WTC11 (cell line): ENCODE measurements at regions not wholly inside any gene's neighbourhood (a gene's known extent, or its start where the extent isn't known, plus 50 kb on each side); places are given as distances from the start of the nearest gene placed in this dataset.

Experiments
- ATAC-seq: fragments of 200-7000 bp; cut with Tn5 transposase; 2 replicates; pipeline ENCODE4 v1.10.0; 2021; ENCODE audit warnings: mild to moderate bottlenecking, moderate library complexity
- CTCF ChIA-PET: fragments of 300-600 bp; sonication (Branson Sonifier 250); formaldehyde crosslinking; loops from one replicate; lab custom pipeline; 2021; ENCODE audit warnings: antibody characterized with exemption; lab: Charles Lee
- POLR2A ChIA-PET: fragments of 350-600 bp; sonication (Branson Sonifier 250); formaldehyde crosslinking; loops from one replicate; lab custom pipeline; 2021; ENCODE audit warnings: antibody characterized with exemption; lab: Charles Lee
- DNase-seq: peaks from one replicate; pipeline ENCODE4 v3.0.0; 2021; ENCODE audit warnings: low spot score
- H3K27ac Mint-ChIP-seq: 2 replicates; pipeline ENCODE4 v1.8.0; 2021; ENCODE audit warnings: mixed read lengths
- H3K27me3 Mint-ChIP-seq: 2 replicates; pipeline ENCODE4 v1.8.0; 2021; ENCODE audit warnings: low read depth, mild to moderate bottlenecking, moderate library complexity, mixed read lengths
- H3K36me3 Mint-ChIP-seq: 2 replicates; pipeline ENCODE4 v1.8.0; 2021; ENCODE audit warnings: mixed read lengths
- H3K4me1 Mint-ChIP-seq: 2 replicates; pipeline ENCODE4 v1.8.0; 2022; ENCODE audit warnings: mixed read lengths
- H3K4me3 Mint-ChIP-seq: 2 replicates; pipeline ENCODE4 v1.8.0; 2021; ENCODE audit warnings: mild to moderate bottlenecking, moderate library complexity, mixed read lengths
- H3K9me3 Mint-ChIP-seq: 2 replicates; pipeline ENCODE4 v1.8.0; 2021; ENCODE audit warnings: mixed read lengths
- CREM ChIP-seq: sonication (generic); formaldehyde crosslinking; IDR thresholded peaks from 2 replicates; pipeline ENCODE4 v1.8.1; 2022; ENCODE audit warnings: mild to moderate bottlenecking, missing genetic modification reagents, moderate library complexity
- EMX1 ChIP-seq: fragments of 250-450 bp; sonication (Bioruptor Pico); IDR thresholded peaks from 2 replicates; pipeline ENCODE4 v1.8.0; 2021; ENCODE audit warnings: mild to moderate bottlenecking
- FOXJ3 ChIP-seq: sonication (generic); formaldehyde crosslinking; IDR thresholded peaks from 2 replicates; pipeline ENCODE4 v1.9.0; 2021; ENCODE audit warnings: missing genetic modification reagents, mild to moderate bottlenecking, borderline replicate concordance
- GABPB1 ChIP-seq: sonication (generic); formaldehyde crosslinking; IDR thresholded peaks from 2 replicates; pipeline ENCODE4 v1.8.1; 2023; ENCODE audit warnings: mild to moderate bottlenecking, missing genetic modification reagents
- HMGA2 ChIP-seq: fragments of 250-450 bp; sonication (Bioruptor Pico); IDR thresholded peaks from 2 replicates; pipeline ENCODE4 v1.4.0; 2021; ENCODE audit warnings: mild to moderate bottlenecking, moderate library complexity
- IRF2 ChIP-seq: sonication (generic); formaldehyde crosslinking; IDR thresholded peaks from 2 replicates; pipeline ENCODE4 v1.8.0; 2022; ENCODE audit warnings: low read depth, missing genetic modification reagents, borderline replicate concordance
- JUN ChIP-seq: sonication (generic); formaldehyde crosslinking; IDR thresholded peaks from 2 replicates; pipeline ENCODE4 v1.8.0; 2023; ENCODE audit warnings: mild to moderate bottlenecking, missing genetic modification reagents
- NFE2L1 ChIP-seq: sonication (generic); formaldehyde crosslinking; IDR thresholded peaks from 2 replicates; pipeline ENCODE4 v1.8.1; 2023; ENCODE audit warnings: missing genetic modification reagents
- OVOL2 ChIP-seq: fragments of 250-450 bp; sonication (Bioruptor Pico); IDR thresholded peaks from 2 replicates; pipeline ENCODE4 v1.9.0; 2021; ENCODE audit warnings: mild to moderate bottlenecking, borderline replicate concordance
- PRRX2 ChIP-seq: fragments of 250-450 bp; sonication (Bioruptor Pico); IDR thresholded peaks from 2 replicates; pipeline ENCODE4 v1.8.0; 2021; ENCODE audit warnings: mild to moderate bottlenecking
- RELA ChIP-seq: sonication (generic); formaldehyde crosslinking; IDR thresholded peaks from 2 replicates; pipeline ENCODE4 v1.8.1; 2022; ENCODE audit warnings: missing genetic modification reagents, mild to moderate bottlenecking, borderline replicate concordance
- SP1 ChIP-seq: sonication (generic); formaldehyde crosslinking; conservative IDR thresholded peaks from 2 replicates; pipeline ENCODE4 v1.8.1; 2022; ENCODE audit warnings: missing genetic modification reagents
- TCF7 ChIP-seq: sonication (generic); formaldehyde crosslinking; IDR thresholded peaks from 2 replicates; pipeline ENCODE4 v1.8.0; 2022; ENCODE audit warnings: mild to moderate bottlenecking, low read depth, missing genetic modification reagents, moderate library complexity
- ZNF396 ChIP-seq: fragments of 250-450 bp; sonication (Bioruptor Pico); IDR thresholded peaks from 2 replicates; pipeline ENCODE4 v1.8.0; 2021; ENCODE audit warnings: mild to moderate bottlenecking, moderate library complexity, borderline replicate concordance
- TF ChIP-seq, protein P1 (sequence below): fragments of 250-450 bp; sonication (Bioruptor Pico); IDR thresholded peaks from 2 replicates; pipeline ENCODE4 v1.9.0; 2021; ENCODE audit warnings: moderate library complexity, mild to moderate bottlenecking, inconsistent platforms, borderline replicate concordance
- TF ChIP-seq, protein P2 (sequence below): sonication (generic); formaldehyde crosslinking; IDR thresholded peaks from 2 replicates; pipeline ENCODE4 v1.8.1; 2022; ENCODE audit warnings: mild to moderate bottlenecking, missing genetic modification reagents, moderate library complexity, borderline replicate concordance
- TF ChIP-seq, protein P3 (sequence below): fragments of 200-600 bp; IDR thresholded peaks from 2 replicates; pipeline ENCODE4 v1.8.0; 2022; ENCODE audit warnings: antibody characterized with exemption
- TF ChIP-seq, protein P4 (sequence below): fragments of 250-450 bp; sonication (Bioruptor Pico); IDR thresholded peaks from 2 replicates; pipeline ENCODE4 v1.8.0; 2021; ENCODE audit warnings: mild to moderate bottlenecking
- TF ChIP-seq, protein P5 (sequence below): sonication (generic); formaldehyde crosslinking; IDR thresholded peaks from 2 replicates; pipeline ENCODE4 v1.8.1; 2022; ENCODE audit warnings: low read depth, missing genetic modification reagents, borderline replicate concordance
- TF ChIP-seq, protein P6 (sequence below): sonication (generic); formaldehyde crosslinking; IDR thresholded peaks from 2 replicates; pipeline ENCODE4 v1.8.0; 2022; ENCODE audit warnings: mild to moderate bottlenecking, missing genetic modification reagents

DNA sequence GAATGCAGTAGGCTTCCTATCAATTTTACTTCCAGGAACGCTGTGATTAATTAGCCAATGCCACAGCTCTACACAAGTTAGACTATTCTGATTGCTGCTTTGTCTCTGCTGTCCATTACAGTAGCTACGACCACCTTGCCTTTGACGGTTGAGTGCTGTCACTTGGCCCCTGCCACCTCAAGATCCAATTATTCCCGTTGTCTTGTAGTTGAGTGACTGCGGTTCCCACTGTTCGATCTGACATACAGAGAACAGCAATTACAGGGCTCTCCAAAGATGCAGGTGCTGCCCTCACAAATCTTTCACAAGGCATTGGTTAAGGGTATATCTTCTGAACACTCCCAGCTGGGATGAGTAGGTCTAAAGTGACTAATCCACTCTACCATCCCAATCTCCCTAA lies 393.4 kb upstream of the KIF2A start:
- peaks cover 32% of the 10 kb centered on the region for H3K9me3 Mint-ChIP-seq
- no peak overlapping the region for H3K4me3 Mint-ChIP-seq
- no peaks in the 10 kb centered on the region for H3K4me1 Mint-ChIP-seq
- H3K27me3 Mint-ChIP-seq, result no peaks in the 10 kb centered on the region
- POLR2A ChIA-PET, result no interaction called here
- peaks cover 18% of the 10 kb centered on the region for H3K36me3 Mint-ChIP-seq
- DNase-seq, result no peak
- TF ChIP-seq ZNF396 (CRISPR knock-in tag), result no peak
- TF ChIP-seq, protein P1, sequence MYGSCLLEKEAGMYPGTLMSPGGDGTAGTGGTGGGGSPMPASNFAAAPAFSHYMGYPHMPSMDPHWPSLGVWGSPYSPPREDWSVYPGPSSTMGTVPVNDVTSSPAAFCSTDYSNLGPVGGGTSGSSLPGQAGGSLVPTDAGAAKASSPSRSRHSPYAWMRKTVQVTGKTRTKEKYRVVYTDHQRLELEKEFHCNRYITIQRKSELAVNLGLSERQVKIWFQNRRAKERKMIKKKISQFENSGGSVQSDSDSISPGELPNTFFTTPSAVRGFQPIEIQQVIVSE (CRISPR knock-in tag), result no peak
- TF ChIP-seq EMX1 (CRISPR knock-in tag), result no peak
- no peak for TF ChIP-seq PRRX2 (CRISPR knock-in tag)
- no peak for TF ChIP-seq JUN
- TF ChIP-seq IRF2 (CRISPR knock-in tag), result no peak
- no peak overlapping the region for H3K27ac Mint-ChIP-seq
- ATAC-seq, result no peak
- CTCF ChIA-PET, result no interaction called here

DNA sequence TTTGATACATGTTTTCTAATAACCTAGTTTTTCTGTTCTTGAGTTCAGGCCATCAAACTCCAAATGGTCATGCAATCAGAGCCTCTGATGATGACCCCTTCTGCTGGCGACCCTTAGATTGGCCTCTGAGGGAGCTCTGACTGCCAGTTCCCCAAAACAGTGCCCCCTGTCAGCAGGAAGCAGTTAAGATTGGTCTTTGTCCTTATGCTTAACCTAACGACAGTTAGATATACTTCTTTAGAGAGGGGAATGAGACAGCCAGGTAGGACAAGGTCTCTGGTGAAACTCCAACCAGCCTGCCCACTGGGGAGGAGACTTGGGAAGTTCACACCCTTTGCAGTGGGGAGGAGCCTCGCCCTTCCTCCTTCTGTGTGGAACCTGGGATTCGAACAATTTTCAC lies 390.4 kb upstream of the KIF2A start:
- H3K27ac Mint-ChIP-seq, result no peak overlapping the region
- peak; percentile 90 for ATAC-seq
- TF ChIP-seq, protein P2, sequence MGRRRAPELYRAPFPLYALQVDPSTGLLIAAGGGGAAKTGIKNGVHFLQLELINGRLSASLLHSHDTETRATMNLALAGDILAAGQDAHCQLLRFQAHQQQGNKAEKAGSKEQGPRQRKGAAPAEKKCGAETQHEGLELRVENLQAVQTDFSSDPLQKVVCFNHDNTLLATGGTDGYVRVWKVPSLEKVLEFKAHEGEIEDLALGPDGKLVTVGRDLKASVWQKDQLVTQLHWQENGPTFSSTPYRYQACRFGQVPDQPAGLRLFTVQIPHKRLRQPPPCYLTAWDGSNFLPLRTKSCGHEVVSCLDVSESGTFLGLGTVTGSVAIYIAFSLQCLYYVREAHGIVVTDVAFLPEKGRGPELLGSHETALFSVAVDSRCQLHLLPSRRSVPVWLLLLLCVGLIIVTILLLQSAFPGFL (CRISPR knock-in tag), result no peak
- TF ChIP-seq, protein P3, sequence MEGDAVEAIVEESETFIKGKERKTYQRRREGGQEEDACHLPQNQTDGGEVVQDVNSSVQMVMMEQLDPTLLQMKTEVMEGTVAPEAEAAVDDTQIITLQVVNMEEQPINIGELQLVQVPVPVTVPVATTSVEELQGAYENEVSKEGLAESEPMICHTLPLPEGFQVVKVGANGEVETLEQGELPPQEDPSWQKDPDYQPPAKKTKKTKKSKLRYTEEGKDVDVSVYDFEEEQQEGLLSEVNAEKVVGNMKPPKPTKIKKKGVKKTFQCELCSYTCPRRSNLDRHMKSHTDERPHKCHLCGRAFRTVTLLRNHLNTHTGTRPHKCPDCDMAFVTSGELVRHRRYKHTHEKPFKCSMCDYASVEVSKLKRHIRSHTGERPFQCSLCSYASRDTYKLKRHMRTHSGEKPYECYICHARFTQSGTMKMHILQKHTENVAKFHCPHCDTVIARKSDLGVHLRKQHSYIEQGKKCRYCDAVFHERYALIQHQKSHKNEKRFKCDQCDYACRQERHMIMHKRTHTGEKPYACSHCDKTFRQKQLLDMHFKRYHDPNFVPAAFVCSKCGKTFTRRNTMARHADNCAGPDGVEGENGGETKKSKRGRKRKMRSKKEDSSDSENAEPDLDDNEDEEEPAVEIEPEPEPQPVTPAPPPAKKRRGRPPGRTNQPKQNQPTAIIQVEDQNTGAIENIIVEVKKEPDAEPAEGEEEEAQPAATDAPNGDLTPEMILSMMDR, result peak; percentile 19; the same call in 1 of the 2 replicates
- TF ChIP-seq, all 79 proteins: peak for 1
- Mint-ChIP-seq H3K9me3 (peaks cover 27% of the 10 kb centered on the region), H3K4me3 (no peak overlapping the region), H3K27me3 (no peaks in the 10 kb centered on the region), H3K36me3 (peaks cover 18% of the 10 kb centered on the region), H3K4me1 (no peaks in the 10 kb centered on the region)
- CTCF ChIA-PET, result interaction anchor here (0.6 to 1.6 kb wide), 8 partner anchors 9 to 267 kb away, joined by 3 to 5 read pairs (median 4); no protein-coding TSS in a partner anchor
- POLR2A ChIA-PET, result no interaction called here
- peak; percentile 26 for DNase-seq

DNA sequence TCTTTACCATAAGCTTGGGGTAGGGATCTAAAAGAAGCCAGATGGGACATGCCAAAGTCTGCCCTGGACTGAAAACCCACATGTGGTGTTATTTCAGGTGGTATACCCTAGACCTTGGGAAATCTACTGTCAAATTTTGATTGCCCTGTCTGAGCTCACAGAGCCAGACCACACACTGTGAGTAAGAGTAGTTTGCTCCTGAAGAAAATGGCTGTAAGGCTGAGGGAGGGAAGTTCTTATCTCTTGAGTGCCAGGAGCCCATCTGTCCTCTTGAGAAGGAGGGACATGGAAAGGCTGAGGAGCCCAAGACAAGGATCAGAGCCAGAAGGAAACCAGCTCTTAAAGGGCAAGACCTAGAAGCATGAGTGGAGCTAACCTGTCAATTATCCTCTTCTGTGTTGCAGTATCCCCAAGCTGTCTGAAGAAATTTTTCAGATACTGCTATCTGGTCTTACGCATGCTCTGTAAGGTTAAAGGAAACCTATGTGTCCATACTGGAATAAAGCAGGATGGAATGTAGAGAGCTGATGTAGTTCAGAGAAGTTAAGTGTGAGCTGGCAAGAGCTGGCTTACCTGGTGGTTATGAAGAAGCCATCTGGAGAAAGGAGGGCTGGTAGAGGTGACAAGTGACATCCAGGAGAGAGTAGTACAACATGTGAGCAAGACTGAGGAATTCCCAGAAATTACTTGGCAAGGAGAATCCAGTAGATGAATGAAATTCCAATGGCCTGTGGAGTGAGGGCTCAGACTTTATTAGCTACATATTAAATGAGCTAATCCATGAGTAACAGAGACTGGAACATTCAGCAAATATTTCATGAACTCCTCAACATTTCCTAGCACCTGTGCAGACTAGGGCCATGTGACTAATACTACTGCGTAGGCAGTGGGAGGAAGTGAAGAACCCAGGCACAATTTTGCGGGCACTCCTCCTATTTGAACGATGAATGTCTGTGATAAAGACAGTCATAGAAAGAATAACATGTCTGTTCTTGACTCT lies 389.1 kb upstream of the KIF2A start:
- H3K4me1 Mint-ChIP-seq, result no peaks in the 10 kb centered on the region
- CTCF ChIA-PET, result interaction anchor here (1.2 to 1.4 kb wide), 2 partner anchors 149 to 226 kb away, joined by 4 to 5 read pairs; no protein-coding TSS in a partner anchor
- no peak for ATAC-seq
- TF ChIP-seq GABPB1 (CRISPR knock-in tag) (no peak), SP1 (CRISPR knock-in tag) (no peak), HMGA2 (no peak), RELA (CRISPR knock-in tag) (no peak), FOXJ3 (CRISPR knock-in tag) (no peak), CREM (CRISPR knock-in tag) (no peak), OVOL2 (no peak), NFE2L1 (CRISPR knock-in tag) (no peak), TCF7 (CRISPR knock-in tag) (no peak)
- TF ChIP-seq, protein P4, sequence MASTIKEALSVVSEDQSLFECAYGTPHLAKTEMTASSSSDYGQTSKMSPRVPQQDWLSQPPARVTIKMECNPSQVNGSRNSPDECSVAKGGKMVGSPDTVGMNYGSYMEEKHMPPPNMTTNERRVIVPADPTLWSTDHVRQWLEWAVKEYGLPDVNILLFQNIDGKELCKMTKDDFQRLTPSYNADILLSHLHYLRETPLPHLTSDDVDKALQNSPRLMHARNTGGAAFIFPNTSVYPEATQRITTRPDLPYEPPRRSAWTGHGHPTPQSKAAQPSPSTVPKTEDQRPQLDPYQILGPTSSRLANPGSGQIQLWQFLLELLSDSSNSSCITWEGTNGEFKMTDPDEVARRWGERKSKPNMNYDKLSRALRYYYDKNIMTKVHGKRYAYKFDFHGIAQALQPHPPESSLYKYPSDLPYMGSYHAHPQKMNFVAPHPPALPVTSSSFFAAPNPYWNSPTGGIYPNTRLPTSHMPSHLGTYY (CRISPR knock-in tag), result no peak
- TF ChIP-seq, protein P5, sequence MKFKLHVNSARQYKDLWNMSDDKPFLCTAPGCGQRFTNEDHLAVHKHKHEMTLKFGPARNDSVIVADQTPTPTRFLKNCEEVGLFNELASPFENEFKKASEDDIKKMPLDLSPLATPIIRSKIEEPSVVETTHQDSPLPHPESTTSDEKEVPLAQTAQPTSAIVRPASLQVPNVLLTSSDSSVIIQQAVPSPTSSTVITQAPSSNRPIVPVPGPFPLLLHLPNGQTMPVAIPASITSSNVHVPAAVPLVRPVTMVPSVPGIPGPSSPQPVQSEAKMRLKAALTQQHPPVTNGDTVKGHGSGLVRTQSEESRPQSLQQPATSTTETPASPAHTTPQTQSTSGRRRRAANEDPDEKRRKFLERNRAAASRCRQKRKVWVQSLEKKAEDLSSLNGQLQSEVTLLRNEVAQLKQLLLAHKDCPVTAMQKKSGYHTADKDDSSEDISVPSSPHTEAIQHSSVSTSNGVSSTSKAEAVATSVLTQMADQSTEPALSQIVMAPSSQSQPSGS, result no peak
- TF ChIP-seq, protein P6, sequence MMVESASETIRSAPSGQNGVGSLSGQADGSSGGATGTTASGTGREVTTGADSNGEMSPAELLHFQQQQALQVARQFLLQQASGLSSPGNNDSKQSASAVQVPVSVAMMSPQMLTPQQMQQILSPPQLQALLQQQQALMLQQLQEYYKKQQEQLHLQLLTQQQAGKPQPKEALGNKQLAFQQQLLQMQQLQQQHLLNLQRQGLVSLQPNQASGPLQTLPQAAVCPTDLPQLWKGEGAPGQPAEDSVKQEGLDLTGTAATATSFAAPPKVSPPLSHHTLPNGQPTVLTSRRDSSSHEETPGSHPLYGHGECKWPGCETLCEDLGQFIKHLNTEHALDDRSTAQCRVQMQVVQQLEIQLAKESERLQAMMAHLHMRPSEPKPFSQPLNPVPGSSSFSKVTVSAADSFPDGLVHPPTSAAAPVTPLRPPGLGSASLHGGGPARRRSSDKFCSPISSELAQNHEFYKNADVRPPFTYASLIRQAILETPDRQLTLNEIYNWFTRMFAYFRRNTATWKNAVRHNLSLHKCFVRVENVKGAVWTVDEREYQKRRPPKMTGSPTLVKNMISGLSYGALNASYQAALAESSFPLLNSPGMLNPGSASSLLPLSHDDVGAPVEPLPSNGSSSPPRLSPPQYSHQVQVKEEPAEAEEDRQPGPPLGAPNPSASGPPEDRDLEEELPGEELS (CRISPR knock-in tag), result no peak

More for the DNA sequence above, 389.1 kb upstream of the KIF2A start:
- no peak for DNase-seq
- POLR2A ChIA-PET, result no interaction called here
- Mint-ChIP-seq H3K36me3 (peaks cover 14% of the 10 kb centered on the region), H3K4me3 (no peak overlapping the region), H3K9me3 (peaks cover 20% of the 10 kb centered on the region), H3K27ac (no peak overlapping the region), H3K27me3 (no peaks in the 10 kb centered on the region)
